Heart left ventricle (tissue), 16 donors: ENCODE measurements at regions not wholly inside any gene's neighbourhood (a gene's known extent, or its start where the extent isn't known, plus 50 kb on each side); places are given as distances from the start of the nearest gene placed in this dataset.

Source experiments
- ATAC-seq, 4 donors: fragments of 200-7000 bp; cut with Tn5 transposase; one replicate each; pipeline ENCODE4 v1.9.1; 2020 to 2022; ENCODE audit warnings: moderate library complexity in 4 of 4, mild to moderate bottlenecking in 3 of 4, moderate number of reproducible peaks in 1 of 4
- DNase-seq, 5 donors: peaks; one replicate each; pipeline ENCODE4 v3.0.0-alpha.2; 2020
- H3K27ac ChIP-seq, 12 donors: fragments of 200-600 bp; sonication (generic) in 4 of 12; one replicate each; pipeline versions ENCODE4 v1.5.0 to v1.8.0; 2016 to 2022; ENCODE audit warnings: mild to moderate bottlenecking in 2 of 12
- H3K27me3 ChIP-seq, 9 donors: fragments of 200-600 bp; sonication (generic) in 2 of 9; one replicate each; pipeline versions ENCODE4 v1.5.1 to v1.8.0; 2016 to 2022; ENCODE audit warnings: mild to moderate bottlenecking in 3 of 9
- H3K36me3 ChIP-seq, 9 donors: fragments of 200-600 bp; sonication (generic) in 2 of 9; one replicate each; pipeline versions ENCODE4 v1.5.0 to v1.8.0; 2018 to 2022; ENCODE audit warnings: mild to moderate bottlenecking in 2 of 9
- H3K4me1 ChIP-seq, 12 donors: fragments of 200-600 bp; sonication (generic) in 4 of 12; one replicate each; pipeline versions ENCODE4 v1.5.0 to v1.8.0; 2016 to 2022; ENCODE audit warnings: mild to moderate bottlenecking in 3 of 12
- H3K4me3 ChIP-seq, 12 donors: fragments of 200-600 bp; sonication (generic) in 4 of 12; one replicate each; pipeline versions ENCODE4 v1.5.0 to v1.8.0; 2017 to 2022; ENCODE audit warnings: mild to moderate bottlenecking in 9 of 12, moderate library complexity in 4 of 12
- H3K9me3 ChIP-seq, 12 donors: fragments of 200-600 bp; sonication (generic) in 4 of 12; one replicate each; pipeline versions ENCODE4 v1.5.0 to v1.8.0; 2016 to 2022; ENCODE audit warnings: mild to moderate bottlenecking in 1 of 12
- CTCF ChIP-seq, 12 donors: fragments of 200-600 bp; sonication (generic) in 4 of 12; IDR thresholded peaks; one replicate each; pipeline versions ENCODE4 v1.5.0 to v1.8.0; 2018 to 2022; ENCODE audit warnings: antibody characterized with exemption in 12 of 12, mild to moderate bottlenecking in 5 of 12
- POLR2A ChIP-seq, 2 donors: fragments of 450-650 bp; IDR thresholded peaks; one replicate each; pipeline ENCODE4 v1.6.1; 2017; ENCODE audit warnings: antibody characterized with exemption in 2 of 2, mild to moderate bottlenecking in 2 of 2, moderate library complexity in 2 of 2
- WGBS, 4 donors: extraction: QIAGEN DNeasy Blood & Tissue Kit in 2 of 4; methylation state at CpG; one replicate each; pipeline versions ENCODE4 v1.1.5 to v1.1.7; 2013 to 2018; 5-methylcytosine and 5-hydroxymethylcytosine counted together
- intact Hi-C, 10 donors: fragments of 100-400 bp; cut with DNase I; formaldehyde crosslinking; loops; one replicate each; pipeline versions ENCODE4 v1.11.1 to v1.14.2; 2022
- donor health status: ischemic (EF 13 %, LVEDD 7.1; RV severe dilation, severe dysfunction).
- donor health status: healthy with polysubstance abuse.
- donor health status: DM: no; HTN: yes; CAD: no.
- donor health status: DM: no; HTN: no; CAD: no.
- donor health status: ischemic (EF 25% LVEDD 6.9; RV normal size, moderate dysfunction).
- donor health status: ischemic (EF 25% LVEDD 5.7; RV mildly dilated, moderate dysfunction).
- donor health status: healthy.
- donor health status: DM: yes; HTN: yes; CAD: no.
- donor health status: ischemic (EF 35%, LVEDD 5.7; RV mildly dilated, moderate dysfunction).
- donor health status: nonischemic (EF 11% LVEDD 7.7; RV severe dilation, severe dysfunction).
- donor health status: DM: yes; HTN: yes; CAD: no.
- donor health status: PGD.
- donor health status: ischemic (EF 29% LVEDD 5.4; RV normal size, mild dysfunction).
- donor health status: nonischemic (EF 23%, LVEDD 6.1; RV moderate dilation, normal function).

GRCh38 chr20:22383156-22383555, 201.2 kb downstream of the FOXA2 start:
- 80 to 85% (median 83%) methylated on average over 4 of the region's 4 CpGs for WGBS, 4 donors
- Histone ChIP-seq H3K27me3 (peaks cover 0 to 37% (median 0%) of the 10 kb centered on the region in 9 donors), H3K36me3 (no peaks in the 10 kb centered on the region), H3K4me1 (no peaks in the 10 kb centered on the region), H3K27ac (no peak overlapping the region), H3K4me3 (no peak overlapping the region), H3K9me3 (no peaks in the 10 kb centered on the region)
- DNase-seq: no peak
- intact Hi-C loops: loop anchor here in 1 of 10 donors (10.0 kb wide), 1 partner anchor 62 kb away; no protein-coding TSS in a partner anchor
- no peak for ATAC-seq
- TF ChIP-seq CTCF (IDR thresholded peaks at IDR 0.05): no peak
- TF ChIP-seq POLR2A (IDR thresholded peaks at IDR 0.05): no peak

GRCh38 chr20:22382742-22383141, 201.6 kb downstream of the FOXA2 start:
- WGBS, 4 donors: 69 to 78% (median 74%) methylated on average over 6 of the region's 6 CpGs
- peaks cover 0 to 37% (median 0%) of the 10 kb centered on the region in 9 donors for H3K27me3 ChIP-seq
- intact Hi-C loops: loop anchor here in 1 of 10 donors (10.0 kb wide), 1 partner anchor 62 kb away; no protein-coding TSS in a partner anchor
- no peak for TF ChIP-seq POLR2A (IDR thresholded peaks at IDR 0.05)
- no peak for TF ChIP-seq CTCF (IDR thresholded peaks at IDR 0.05)
- no peaks in the 10 kb centered on the region for H3K36me3 ChIP-seq
- DNase-seq: no peak
- H3K4me1 ChIP-seq: no peaks in the 10 kb centered on the region
- ATAC-seq: no peak
- H3K4me3 ChIP-seq: no peak overlapping the region
- no peak overlapping the region for H3K27ac ChIP-seq
- no peaks in the 10 kb centered on the region for H3K9me3 ChIP-seq

- 59 to 67% (median 64%) methylated on average over 4 of the region's 4 CpGs for WGBS, 4 donors
- no peaks in the 10 kb centered on the region for H3K9me3 ChIP-seq
- no peaks in the 10 kb centered on the region for H3K36me3 ChIP-seq
- H3K27me3 ChIP-seq: peaks cover 0 to 38% (median 0%) of the 10 kb centered on the region in 9 donors
- ATAC-seq: no peak
- DNase-seq: no peak
- H3K4me1 ChIP-seq: no peaks in the 10 kb centered on the region
- TF ChIP-seq POLR2A (IDR thresholded peaks at IDR 0.05) (no peak), CTCF (IDR thresholded peaks at IDR 0.05) (no peak)
- no peak overlapping the region for H3K4me3 ChIP-seq
- no peak overlapping the region for H3K27ac ChIP-seq
- intact Hi-C loops: loop anchor here in 1 of 10 donors (10.0 kb wide), 1 partner anchor 63 kb away; no protein-coding TSS in a partner anchor
Measured at GRCh38 chr20:22381812-22382416, 202.5 kb downstream of the FOXA2 start.

DNA sequence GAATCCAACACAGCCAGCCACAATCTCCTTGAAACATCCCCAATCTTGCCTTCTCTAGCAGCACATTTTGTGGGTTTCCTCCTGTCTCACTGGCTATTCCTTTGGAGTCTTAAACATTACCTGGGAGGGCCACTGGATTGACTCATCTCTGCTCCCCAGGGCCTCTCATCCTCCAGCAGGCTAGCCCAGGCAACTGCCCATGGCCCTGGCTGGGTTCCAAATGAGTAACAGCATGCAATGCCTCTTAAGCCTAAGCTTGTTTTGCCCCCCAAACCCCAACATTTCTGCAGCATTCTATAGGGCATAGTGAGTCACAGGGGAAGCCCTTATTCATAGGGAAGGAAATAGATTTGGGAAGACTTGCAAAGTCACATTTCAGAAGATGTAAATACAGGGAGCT, 204.9 kb downstream of the FOXA2 start:
- Histone ChIP-seq H3K9me3 (no peaks in the 10 kb centered on the region), H3K4me1 (no peaks in the 10 kb centered on the region), H3K27me3 (peaks cover 0 to 14% (median 0%) of the 10 kb centered on the region in 9 donors), H3K27ac (no peak overlapping the region), H3K4me3 (no peak overlapping the region), H3K36me3 (no peaks in the 10 kb centered on the region)
- no peak for DNase-seq
- no peak for TF ChIP-seq POLR2A (IDR thresholded peaks at IDR 0.05)
- no peak for TF ChIP-seq CTCF (IDR thresholded peaks at IDR 0.05)
- intact Hi-C loops: no loop called here
- no peak for ATAC-seq
